Nephron progenitor cell (in vitro differentiated cells): ENCODE measurements at regions not wholly inside any gene's neighbourhood (a gene's known extent, or its start where the extent isn't known, plus 50 kb on each side); places are given as distances from the start of the nearest gene placed in this dataset.

ENCODE experiments used
- DNase-seq: peaks from one replicate; pipeline ENCODE4 v3.0.0; 2021
- H3K27ac Mint-ChIP-seq: 2 replicates; pipeline ENCODE4 v1.8.0; 2021; ENCODE audit warnings: mild to moderate bottlenecking, moderate library complexity, mixed read lengths
- H3K27me3 Mint-ChIP-seq: 2 replicates; pipeline ENCODE4 v1.8.0; 2021; ENCODE audit warnings: mild to moderate bottlenecking, low read depth, mixed read lengths; ENCODE audit not compliant: poor library complexity
- H3K36me3 Mint-ChIP-seq: 2 replicates; pipeline ENCODE4 v1.8.0; 2021; ENCODE audit warnings: low read depth, mixed read lengths
- H3K4me1 Mint-ChIP-seq: 2 replicates; pipeline ENCODE4 v1.8.0; 2021; ENCODE audit warnings: mixed read lengths
- H3K4me3 Mint-ChIP-seq: 2 replicates; pipeline ENCODE4 v1.8.0; 2021; ENCODE audit warnings: mild to moderate bottlenecking, moderate library complexity, mixed read lengths
- H3K9me3 Mint-ChIP-seq: 2 replicates; pipeline ENCODE4 v1.8.0; 2021; ENCODE audit warnings: mild to moderate bottlenecking, moderate library complexity, mixed read lengths
- TF ChIP-seq, protein P1 (sequence below): fragments of 200-600 bp; sonication (generic); IDR thresholded peaks from 2 replicates; pipeline ENCODE4 v1.5.0; 2021; ENCODE audit warnings: antibody characterized with exemption

DNA sequence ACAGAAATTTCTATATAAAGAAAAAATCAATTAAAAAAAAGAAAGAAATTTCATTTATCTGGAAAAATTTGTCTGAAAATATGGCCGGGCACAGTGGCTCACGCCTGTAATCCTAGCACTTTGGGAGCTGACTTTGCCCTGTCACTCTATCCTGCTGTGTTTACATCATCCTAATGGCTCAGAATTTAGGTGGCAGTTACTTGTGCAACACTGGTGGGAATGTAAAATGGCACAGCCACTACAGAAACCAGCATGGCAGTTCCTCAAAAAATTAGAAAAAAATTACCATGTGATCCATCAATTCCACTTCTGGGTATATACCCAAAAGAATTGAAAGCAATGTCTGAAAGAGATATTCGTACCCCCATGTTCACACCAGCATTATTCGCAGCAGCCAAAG is 405.2 kb upstream of the AUTS2 start:
- Mint-ChIP-seq H3K36me3 (no peaks in the 10 kb centered on the region), H3K4me1 (no peaks in the 10 kb centered on the region), H3K4me3 (no peak overlapping the region), H3K27me3 (peaks cover 9% of the 10 kb centered on the region), H3K9me3 (peaks cover 4% of the 10 kb centered on the region), H3K27ac (no peak overlapping the region)
- DNase-seq = no peak
- TF ChIP-seq, protein P1, sequence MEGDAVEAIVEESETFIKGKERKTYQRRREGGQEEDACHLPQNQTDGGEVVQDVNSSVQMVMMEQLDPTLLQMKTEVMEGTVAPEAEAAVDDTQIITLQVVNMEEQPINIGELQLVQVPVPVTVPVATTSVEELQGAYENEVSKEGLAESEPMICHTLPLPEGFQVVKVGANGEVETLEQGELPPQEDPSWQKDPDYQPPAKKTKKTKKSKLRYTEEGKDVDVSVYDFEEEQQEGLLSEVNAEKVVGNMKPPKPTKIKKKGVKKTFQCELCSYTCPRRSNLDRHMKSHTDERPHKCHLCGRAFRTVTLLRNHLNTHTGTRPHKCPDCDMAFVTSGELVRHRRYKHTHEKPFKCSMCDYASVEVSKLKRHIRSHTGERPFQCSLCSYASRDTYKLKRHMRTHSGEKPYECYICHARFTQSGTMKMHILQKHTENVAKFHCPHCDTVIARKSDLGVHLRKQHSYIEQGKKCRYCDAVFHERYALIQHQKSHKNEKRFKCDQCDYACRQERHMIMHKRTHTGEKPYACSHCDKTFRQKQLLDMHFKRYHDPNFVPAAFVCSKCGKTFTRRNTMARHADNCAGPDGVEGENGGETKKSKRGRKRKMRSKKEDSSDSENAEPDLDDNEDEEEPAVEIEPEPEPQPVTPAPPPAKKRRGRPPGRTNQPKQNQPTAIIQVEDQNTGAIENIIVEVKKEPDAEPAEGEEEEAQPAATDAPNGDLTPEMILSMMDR = no peak

DNA sequence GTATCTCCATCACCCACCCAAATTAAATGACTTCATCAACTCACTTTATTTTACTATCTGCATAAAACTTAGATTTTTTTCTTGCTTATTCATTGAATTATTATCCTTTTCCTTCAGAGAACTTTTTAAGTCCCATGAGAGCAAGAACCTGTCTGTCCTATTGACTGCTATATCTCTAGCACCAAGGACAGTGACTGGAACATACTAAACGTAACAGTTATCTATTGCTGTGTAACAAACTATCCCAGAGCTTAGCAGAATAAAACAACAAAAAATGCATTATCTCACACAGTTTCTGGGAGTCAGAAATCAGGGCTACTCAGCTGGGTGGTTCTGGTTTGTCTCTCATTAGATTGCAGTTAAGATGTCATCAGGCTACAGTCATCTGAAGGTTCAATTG is 401.7 kb upstream of the AUTS2 start:
- DNase-seq = no peak
- TF ChIP-seq, protein P1 = no peak
- peaks cover 10% of the 10 kb centered on the region for H3K27me3 Mint-ChIP-seq
- H3K9me3 Mint-ChIP-seq = peaks cover 4% of the 10 kb centered on the region
- H3K4me1 Mint-ChIP-seq = no peaks in the 10 kb centered on the region
- no peak overlapping the region for H3K27ac Mint-ChIP-seq
- H3K36me3 Mint-ChIP-seq = no peaks in the 10 kb centered on the region
- H3K4me3 Mint-ChIP-seq = no peak overlapping the region

DNA sequence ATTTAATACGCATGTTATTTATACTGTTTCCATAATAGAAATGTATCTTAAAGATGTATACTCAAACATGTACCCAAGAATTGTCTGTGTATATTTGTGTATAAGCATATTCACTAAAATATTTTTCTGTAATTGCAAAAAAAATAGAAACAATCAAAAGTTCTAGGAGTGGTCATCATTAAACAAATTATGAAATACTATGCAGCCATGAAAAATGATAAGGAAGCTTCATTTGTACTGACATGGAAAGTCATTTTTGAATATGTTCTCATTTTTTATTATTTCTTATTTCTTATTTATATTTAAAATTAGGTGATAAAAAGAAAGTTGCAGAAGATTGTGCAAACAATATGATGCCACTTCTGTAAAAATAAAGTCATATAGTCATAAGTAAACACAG is 400.0 kb upstream of the AUTS2 start:
- TF ChIP-seq, protein P1 = no peak

DNA sequence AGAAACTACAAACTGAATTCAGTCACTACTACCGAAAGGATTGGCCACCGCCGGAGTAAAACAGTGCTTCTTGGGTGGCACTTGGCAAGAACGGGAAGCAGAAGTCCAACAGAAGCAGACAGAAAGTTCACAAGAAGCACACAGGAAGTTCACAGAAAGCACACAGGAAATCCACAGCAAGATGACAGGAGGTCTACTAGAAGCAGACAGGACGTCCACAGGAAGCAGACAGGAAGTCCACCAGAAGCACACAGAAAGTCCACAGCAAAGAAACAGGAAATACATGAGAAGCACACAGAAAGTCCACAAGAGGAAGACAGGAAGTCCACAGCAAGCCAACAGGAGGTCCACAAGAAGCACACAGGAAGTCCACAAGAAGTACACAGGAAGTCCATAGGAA is 399.2 kb upstream of the AUTS2 start:
- Mint-ChIP-seq H3K27me3 (peaks cover 9% of the 10 kb centered on the region), H3K4me1 (no peaks in the 10 kb centered on the region), H3K4me3 (no peak overlapping the region), H3K27ac (no peak overlapping the region), H3K36me3 (no peaks in the 10 kb centered on the region), H3K9me3 (peaks cover 4% of the 10 kb centered on the region)
- TF ChIP-seq, protein P1 = no peak
- DNase-seq = no peak

More for the DNA sequence above, 400.0 kb upstream of the AUTS2 start:
- no peak overlapping the region for H3K4me3 Mint-ChIP-seq
- H3K27me3 Mint-ChIP-seq = peaks cover 9% of the 10 kb centered on the region
- DNase-seq = no peak
- H3K4me1 Mint-ChIP-seq = no peaks in the 10 kb centered on the region
- no peak overlapping the region for H3K27ac Mint-ChIP-seq
- H3K9me3 Mint-ChIP-seq = peaks cover 4% of the 10 kb centered on the region
- no peaks in the 10 kb centered on the region for H3K36me3 Mint-ChIP-seq

DNA sequence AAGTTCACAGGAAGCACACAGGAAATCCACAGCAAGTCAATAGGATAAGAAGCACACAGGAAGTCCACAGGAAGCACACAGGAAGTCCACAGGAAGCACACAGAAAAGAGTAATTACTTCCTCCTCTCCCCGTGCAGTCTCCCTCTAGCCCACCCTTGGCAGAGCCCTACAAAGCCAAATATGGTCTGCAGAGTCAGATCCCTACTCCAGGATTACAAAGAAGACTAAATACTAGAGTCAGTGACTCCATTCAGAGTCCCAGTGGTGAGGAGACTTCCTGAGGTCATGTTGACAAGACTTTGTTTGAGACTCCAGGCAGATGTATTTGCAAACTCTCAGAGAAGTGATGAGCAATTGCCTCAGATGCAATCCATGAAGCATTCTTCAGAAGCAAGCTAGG is 398.6 kb upstream of the AUTS2 start:
- H3K4me3 Mint-ChIP-seq = no peak overlapping the region
- H3K36me3 Mint-ChIP-seq = no peaks in the 10 kb centered on the region
- H3K27me3 Mint-ChIP-seq = peaks cover 11% of the 10 kb centered on the region
- no peaks in the 10 kb centered on the region for H3K4me1 Mint-ChIP-seq
- no peak overlapping the region for H3K27ac Mint-ChIP-seq
- peaks cover 4% of the 10 kb centered on the region for H3K9me3 Mint-ChIP-seq
- DNase-seq = no peak
- TF ChIP-seq, protein P1 = no peak

DNA sequence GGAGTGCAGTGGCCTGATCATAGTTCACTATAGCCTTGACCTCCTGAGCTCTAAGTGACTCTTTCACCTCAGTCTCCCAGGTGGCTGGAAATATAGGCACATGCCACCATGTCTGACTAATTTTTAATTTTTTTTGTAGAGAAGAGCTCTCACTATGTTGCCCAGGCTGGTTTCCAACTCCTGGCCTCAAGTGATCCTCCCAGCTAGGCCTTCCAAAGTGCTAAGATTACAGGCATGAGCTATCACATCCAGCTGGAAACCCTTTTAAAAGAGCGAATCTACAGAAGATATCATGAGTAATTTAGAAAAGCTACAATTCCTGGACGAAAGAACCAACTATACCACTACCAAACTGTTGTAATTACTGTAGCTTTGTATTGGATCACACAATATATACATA is 394.4 kb upstream of the AUTS2 start:
- TF ChIP-seq, protein P1 = no peak
- Mint-ChIP-seq H3K9me3 (no peaks in the 10 kb centered on the region), H3K4me1 (no peaks in the 10 kb centered on the region), H3K4me3 (no peak overlapping the region), H3K27ac (no peak overlapping the region), H3K27me3 (peaks cover 27% of the 10 kb centered on the region), H3K36me3 (no peaks in the 10 kb centered on the region)
- DNase-seq = no peak
